Epithelial cell of esophagus (primary cell): ENCODE measurements at regions not wholly inside any gene's neighbourhood (a gene's known extent, or its start where the extent isn't known, plus 50 kb on each side); places are given as distances from the start of the nearest gene placed in this dataset.
"Not testable (repeated sequence)": the region's sequence is repeated elsewhere in the genome, so short reads cannot be mapped to it uniquely, and the experiment has no call there.

Experiments
- DNase-seq: peaks from one replicate; pipeline ENCODE4 v3.0.0; 2010; ENCODE audit warnings: low read depth
- H3K4me3 ChIP-seq: 2 replicates; pipeline ENCODE4 v1.5.1; 2011; ENCODE audit warnings: mild to moderate bottlenecking, low read length, control low read depth
- CTCF ChIP-seq: IDR thresholded peaks from 2 replicates; pipeline ENCODE4 v1.5.1; 2011; ENCODE audit warnings: low read depth, mild to moderate bottlenecking, low read length, control low read depth, inconsistent platforms; ENCODE audit not compliant: insufficient read depth; ENCODE audit errors: missing control alignments

DNA sequence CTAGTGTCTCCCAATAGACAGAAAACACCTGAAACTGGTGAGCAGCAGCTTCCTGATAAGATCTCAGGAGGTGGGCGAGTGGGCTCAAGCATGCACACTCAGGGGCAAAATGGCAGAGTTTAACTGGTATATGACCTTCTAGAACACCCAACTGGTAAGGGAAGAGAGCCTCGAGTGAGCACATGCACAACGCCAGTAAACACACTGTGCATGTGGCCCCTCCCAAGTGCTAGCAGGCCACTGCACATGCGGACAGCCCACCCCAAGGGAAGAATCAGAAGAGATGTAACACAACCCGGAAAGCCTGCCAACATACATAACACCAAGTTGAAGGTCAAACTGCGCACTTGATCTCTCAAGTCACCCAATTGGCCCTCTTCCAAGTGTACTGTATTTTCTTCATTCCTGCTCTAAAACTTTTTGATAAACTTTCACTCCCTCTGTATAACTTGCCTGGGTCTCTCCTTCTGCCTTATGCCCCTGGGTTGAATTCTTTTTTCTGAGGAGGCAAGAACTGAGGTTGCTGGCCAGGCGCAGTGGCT lies 138.2 kb downstream of the GLUL start:
- DNase-seq: no peak
- H3K4me3 ChIP-seq: no peak overlapping the region
- no peak for TF ChIP-seq CTCF

DNA sequence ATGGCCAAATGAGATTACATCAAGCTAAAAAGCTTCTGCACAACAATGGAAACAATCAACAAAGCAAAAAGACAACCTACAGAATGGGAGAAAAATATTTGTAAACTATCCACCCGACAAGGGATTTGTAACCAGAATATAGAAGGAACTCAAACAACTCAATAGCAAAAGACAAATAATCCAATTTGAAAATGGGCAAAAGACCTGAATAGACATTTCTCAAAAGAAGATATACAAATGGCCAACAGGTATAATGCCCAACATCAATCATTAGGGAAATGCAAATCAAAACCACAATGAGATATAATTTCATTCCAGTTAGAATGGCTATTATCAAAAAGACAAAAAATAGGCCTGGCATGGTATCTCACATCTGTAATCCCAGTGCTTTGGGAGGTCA lies 140.0 kb downstream of the GLUL start:
- TF ChIP-seq CTCF: no peak
- no peak overlapping the region for H3K4me3 ChIP-seq
- DNase-seq: no peak

- TF ChIP-seq CTCF: no peak
- no peak overlapping the region for H3K4me3 ChIP-seq
- DNase-seq: peak; percentile 11
Measured at GRCh38 chr1:182249201-182249676, 142.4 kb downstream of the GLUL start.

- H3K4me3 ChIP-seq: no peak overlapping the region
- no peak for TF ChIP-seq CTCF
- no peak for DNase-seq
Measured at GRCh38 chr1:182248721-182249120, 142.9 kb downstream of the GLUL start.

DNA sequence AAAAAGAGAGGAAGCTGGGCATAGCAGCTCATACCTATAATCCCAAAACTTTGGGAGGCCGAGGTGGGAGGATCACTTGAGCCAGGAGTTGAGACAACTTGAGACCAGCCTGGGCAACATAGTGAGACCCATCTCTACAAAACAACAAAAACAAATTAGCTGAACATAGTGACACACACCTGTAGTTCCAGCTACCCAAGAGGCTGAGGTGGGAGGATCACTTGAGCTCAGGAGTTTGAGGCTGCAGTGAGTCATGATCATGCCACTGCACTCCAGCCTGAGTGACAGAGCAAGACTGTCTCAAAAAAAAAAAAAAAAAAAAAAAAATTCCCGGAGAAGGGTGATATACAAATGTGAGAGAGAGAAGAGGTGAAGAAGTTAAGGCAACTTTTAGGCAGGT lies 143.8 kb downstream of the GLUL start:
- not testable (repeated sequence) for DNase-seq, H3K4me3 ChIP-seq

DNA sequence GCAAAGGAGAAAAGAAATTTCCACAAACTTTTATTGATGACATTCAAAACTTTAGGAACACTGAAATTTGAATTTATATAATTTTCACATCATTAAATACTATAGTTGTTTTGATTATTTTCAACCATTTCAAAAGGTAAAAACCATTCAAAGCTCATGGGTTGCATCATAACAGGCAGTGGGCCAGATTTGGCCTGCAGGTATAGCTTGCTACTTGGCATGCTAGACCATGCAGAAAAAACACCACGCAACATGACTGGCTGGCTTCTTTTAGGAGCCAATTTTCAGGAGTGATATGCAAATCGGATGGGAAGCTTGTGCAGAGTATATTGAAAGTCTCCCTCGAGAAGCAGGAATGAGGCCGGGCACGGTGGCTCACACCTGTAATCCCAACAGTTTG lies 144.8 kb downstream of the GLUL start:
- TF ChIP-seq CTCF: no peak
- DNase-seq: peak; percentile 77
- H3K4me3 ChIP-seq: no peak overlapping the region

- H3K4me3 ChIP-seq: no peak overlapping the region
- no peak for DNase-seq
- TF ChIP-seq CTCF: no peak
Measured at GRCh38 chr1:182245040-182245439, 146.6 kb downstream of the GLUL start.

GRCh38 chr1:182244451-182244850 lies 147.1 kb downstream of the GLUL start:
- DNase-seq: no peak
- H3K4me3 ChIP-seq: no peak overlapping the region
- no peak for TF ChIP-seq CTCF
